ENCODE measurements at regions not wholly inside any gene's neighbourhood (a gene's known extent, or its start where the extent isn't known, plus 50 kb on each side); places are given as distances from the start of the nearest gene placed in this dataset.
"Not testable (repeated sequence)": the region's sequence is repeated elsewhere in the genome, so short reads cannot be mapped to it uniquely, and the experiment has no call there.

GRCh38 chr7:64916-65341 lies 127.4 kb upstream of the FAM20C start:
- intact Hi-C loops (cut with DNase I), result no loop called here
- DNase-seq, result peak in 1 of 42 donors; percentile 22

- DNase-seq, result peak in 1 of 42 donors; percentile 9
These were observed 126.8 kb upstream of the FAM20C start for GRCh38 chr7:65554-65953.

GRCh38 chr7:66296-66695 lies 126.1 kb upstream of the FAM20C start:
- DNase-seq, result peak in 2 of 42 donors; percentile 17 to 20
- intact Hi-C loops (cut with DNase I), result no loop called here

More at GRCh38 chr7:65554-65953, 126.8 kb upstream of the FAM20C start:
- intact Hi-C loops (cut with DNase I), result no loop called here

- intact Hi-C loops (cut with DNase I), result no loop called here
- DNase-seq, result peak in 2 of 42 donors; percentile 14 to 15
These were observed 125.6 kb upstream of the FAM20C start for GRCh38 chr7:66741-67140.

- DNase-seq, result peak in 2 of 42 donors; percentile 5 to 11
- intact Hi-C loops (cut with DNase I), result no loop called here
These were observed 124.5 kb upstream of the FAM20C start for GRCh38 chr7:67661-68395.

- peak in 2 of 42 donors; percentile 4 to 5 for DNase-seq
- intact Hi-C loops (cut with DNase I), result no loop called here
These were observed 123.7 kb upstream of the FAM20C start for GRCh38 chr7:68629-69028.

- intact Hi-C loops (cut with DNase I); DNase-seq: not testable (repeated sequence)
These were observed 123.3 kb upstream of the FAM20C start for GRCh38 chr7:69052-69451.

GRCh38 chr7:69499-70123 lies 122.8 kb upstream of the FAM20C start:
- DNase-seq; intact Hi-C loops (cut with DNase I): not testable (repeated sequence)

- peak in 3 of 42 donors; percentile 4 to 15 (median 13) for DNase-seq
- intact Hi-C loops (cut with DNase I), result not testable (repeated sequence)
These were observed 122.2 kb upstream of the FAM20C start for GRCh38 chr7:70207-70606.

GRCh38 chr7:70989-71388 lies 121.4 kb upstream of the FAM20C start:
- intact Hi-C loops (cut with DNase I), result not testable (repeated sequence)
- peak in 32 of 42 donors; percentile 14 to 79 (median 50) for DNase-seq

- intact Hi-C loops (cut with DNase I), result not testable (repeated sequence)
- DNase-seq, result peak in 5 of 42 donors; percentile 5 to 25 (median 9)
These were observed 119.9 kb upstream of the FAM20C start for GRCh38 chr7:72266-73057.

GRCh38 chr7:73058-73331 lies 119.4 kb upstream of the FAM20C start:
- DNase-seq; intact Hi-C loops (cut with DNase I): not testable (repeated sequence)

GRCh38 chr7:74008-74540 lies 118.3 kb upstream of the FAM20C start:
- intact Hi-C loops (cut with DNase I), result not testable (repeated sequence)

GRCh38 chr7:75511-75910 lies 116.9 kb upstream of the FAM20C start:
- DNase-seq, result peak in 3 of 42 donors; percentile 2 to 10 (median 5)
- intact Hi-C loops (cut with DNase I), result not testable (repeated sequence)

More at GRCh38 chr7:74008-74540, 118.3 kb upstream of the FAM20C start:
- DNase-seq, result peak in 1 of 42 donors; percentile 4

- DNase-seq; intact Hi-C loops (cut with DNase I): not testable (repeated sequence)
These were observed 116.2 kb upstream of the FAM20C start for GRCh38 chr7:76202-76601.

GRCh38 chr7:76829-77395 lies 115.5 kb upstream of the FAM20C start:
- DNase-seq, result peak in 4 of 42 donors; percentile 6 to 33 (median 16)
- intact Hi-C loops (cut with DNase I), result not testable (repeated sequence)

GRCh38 chr7:78862-79261 lies 113.5 kb upstream of the FAM20C start:
- intact Hi-C loops (cut with DNase I), result not testable (repeated sequence)
- peak in 5 of 42 donors; percentile 3 to 30 (median 20) for DNase-seq

GRCh38 chr7:79400-80055 lies 112.8 kb upstream of the FAM20C start:
- peak in 12 of 42 donors; percentile 4 to 30 (median 8) for DNase-seq
- intact Hi-C loops (cut with DNase I), result not testable (repeated sequence)
